ENCODE measurements at regions not wholly inside any gene's neighbourhood (a gene's known extent, or its start where the extent isn't known, plus 50 kb on each side); places are given as distances from the start of the nearest gene placed in this dataset.
"Not testable (repeated sequence)": the region's sequence is repeated elsewhere in the genome, so short reads cannot be mapped to it uniquely, and the experiment has no call there.

GRCh38 chr7:39826166-39826565 is 123.9 kb upstream of the CDK13 start:
- no peak for DNase-seq

GRCh38 chr7:39827571-39827970 is 122.5 kb upstream of the CDK13 start:
- no peak for DNase-seq

- no peak for DNase-seq
These were observed 121.0 kb upstream of the CDK13 start for GRCh38 chr7:39829028-39829427.

GRCh38 chr7:39832519-39833085 is 117.5 kb upstream of the CDK13 start:
- no peak for DNase-seq

- DNase-seq, result peak; percentile 18
These were observed 116.8 kb upstream of the CDK13 start for GRCh38 chr7:39833180-39833799.

GRCh38 chr7:39833865-39834634 is 116.0 kb upstream of the CDK13 start:
- not testable (repeated sequence) for DNase-seq

GRCh38 chr7:39838326-39838725 is 111.7 kb upstream of the CDK13 start:
- DNase-seq, result peak; percentile 22

GRCh38 chr7:39845006-39845405 is 105.0 kb upstream of the CDK13 start:
- no peak for DNase-seq

GRCh38 chr7:39847227-39847626 is 102.8 kb upstream of the CDK13 start:
- no peak for DNase-seq

GRCh38 chr7:39851466-39852045 is 98.5 kb upstream of the CDK13 start:
- no peak for DNase-seq

- DNase-seq, result not testable (repeated sequence)
These were observed 95.3 kb upstream of the CDK13 start for GRCh38 chr7:39854616-39855324.

GRCh38 chr7:39855325-39855674 is 94.8 kb upstream of the CDK13 start:
- no peak for DNase-seq

- DNase-seq, result not testable (repeated sequence)
These were observed 86.3 kb upstream of the CDK13 start for GRCh38 chr7:39863675-39864322.

- not testable (repeated sequence) for DNase-seq
These were observed 80.1 kb upstream of the CDK13 start for GRCh38 chr7:39869888-39870522.

GRCh38 chr7:39871610-39872009 is 78.4 kb upstream of the CDK13 start:
- not testable (repeated sequence) for DNase-seq

GRCh38 chr7:39880556-39880955 is 69.5 kb upstream of the CDK13 start:
- no peak for DNase-seq

GRCh38 chr7:39882148-39882784 is 67.8 kb upstream of the CDK13 start:
- no peak for DNase-seq

- DNase-seq, result no peak
These were observed 66.2 kb upstream of the CDK13 start for GRCh38 chr7:39883812-39884390.

GRCh38 chr7:39888171-39888853 is 61.7 kb upstream of the CDK13 start:
- DNase-seq, result no peak

- no peak for DNase-seq
These were observed 59.6 kb upstream of the CDK13 start for GRCh38 chr7:39890411-39890810.

- DNase-seq, result no peak
These were observed 58.2 kb upstream of the CDK13 start for GRCh38 chr7:39891894-39892293.
